ENCODE measurements at regions not wholly inside any gene's neighbourhood (a gene's known extent, or its start where the extent isn't known, plus 50 kb on each side); places are given as distances from the start of the nearest gene placed in this dataset.

DNA sequence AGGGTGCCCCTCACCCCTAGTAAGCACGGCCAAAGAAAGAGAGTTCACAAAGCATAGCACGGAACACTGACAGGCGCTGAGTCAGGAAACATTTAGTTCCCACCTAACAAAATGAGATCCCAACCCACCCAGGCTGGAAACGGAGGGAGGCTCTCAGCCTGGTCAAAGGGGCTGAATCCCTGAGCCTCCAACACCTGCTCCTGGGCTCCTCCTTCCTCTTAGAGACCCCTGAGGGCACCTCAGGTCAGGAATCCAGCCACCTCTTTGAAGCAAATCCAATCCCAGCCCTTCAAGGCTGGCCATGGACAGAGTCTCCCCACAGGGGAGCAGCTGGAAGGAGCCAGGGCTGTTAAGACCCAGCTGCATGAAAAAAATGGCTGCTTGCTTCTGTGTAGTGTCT is 154.4 kb upstream of the HES1 start:
- TF ChIP-seq CTCF (conservative IDR thresholded peaks at IDR 0.05; ENCODE audit: low read depth in 2 of 2) (no peak), POLR2AphosphoS5 (IDR thresholded peaks at IDR 0.05; ENCODE audit: low read depth) (no peak)
